Activated naive CD8-positive, alpha-beta T cell treated with anti-CD3 and anti-CD28 coated beads, Interleukin-2, amount 10 ng/mL, durations not matched to agents 7 days and 5 days (primary cell): ENCODE measurements at regions not wholly inside any gene's neighbourhood (a gene's known extent, or its start where the extent isn't known, plus 50 kb on each side); places are given as distances from the start of the nearest gene placed in this dataset.

Experiments
- ATAC-seq: fragments of 150-1000 bp; cut with Tn5 transposase; one replicate; pipeline ENCODE4 v1.10.0; 2021; ENCODE audit warnings: low read depth, moderate library complexity
- POLR2A ChIA-PET: fragments of 350-600 bp; sonication (Branson Sonifier 250); formaldehyde crosslinking; loops from one replicate; lab custom pipeline; 2021; ENCODE audit warnings: antibody characterized with exemption; lab: Charles Lee
- DNase-seq: peaks from one replicate; pipeline ENCODE4 v3.0.0; 2021
- H3K27ac Mint-ChIP-seq: one replicate; pipeline ENCODE4 v1.8.0; 2022; ENCODE audit warnings: mild to moderate bottlenecking, mixed read lengths
- H3K27me3 Mint-ChIP-seq: one replicate; pipeline ENCODE4 v1.8.0; 2022; ENCODE audit warnings: mild to moderate bottlenecking, moderate library complexity, mixed read lengths
- H3K36me3 Mint-ChIP-seq: one replicate; pipeline ENCODE4 v1.8.0; 2021; ENCODE audit warnings: mild to moderate bottlenecking, mixed read lengths
- H3K4me1 Mint-ChIP-seq: one replicate; pipeline ENCODE4 v1.8.0; 2021; ENCODE audit warnings: mixed read lengths
- H3K4me3 Mint-ChIP-seq: one replicate; pipeline ENCODE4 v1.8.0; 2022; ENCODE audit warnings: mild to moderate bottlenecking, moderate library complexity, mixed read lengths
- H3K9me3 Mint-ChIP-seq: one replicate; pipeline ENCODE4 v1.8.0; 2021; ENCODE audit warnings: mixed read lengths

DNA sequence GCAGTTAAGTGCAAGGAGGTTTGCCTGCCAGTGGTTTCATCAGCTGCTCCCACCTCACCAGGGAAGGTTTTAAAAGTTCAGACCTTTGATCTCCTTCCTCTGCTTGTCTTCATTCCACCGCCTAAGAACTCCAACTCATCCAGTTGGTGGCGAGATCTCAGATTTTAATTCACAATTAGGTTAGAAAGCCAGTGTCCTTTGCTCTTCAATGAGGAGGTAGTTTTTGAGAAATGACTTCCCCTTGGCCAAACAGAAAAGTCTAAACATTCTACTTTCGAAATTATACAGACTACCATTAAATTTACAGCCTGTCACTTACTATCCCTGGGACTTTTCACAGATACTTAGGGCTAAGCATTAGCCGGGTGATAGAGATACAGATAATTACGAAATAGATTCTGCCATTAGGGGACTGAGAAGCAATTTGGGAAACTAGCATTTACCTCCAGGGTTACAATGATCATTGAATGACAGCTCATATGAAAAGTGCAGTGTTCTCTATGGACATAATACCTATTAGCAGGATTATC lies 513.4 kb upstream of the GHITM start:
- H3K4me3 Mint-ChIP-seq = no peak overlapping the region
- H3K27me3 Mint-ChIP-seq = no peaks in the 10 kb centered on the region
- H3K9me3 Mint-ChIP-seq = peaks cover 4% of the 10 kb centered on the region
- H3K27ac Mint-ChIP-seq = no peak overlapping the region
- DNase-seq = no peak
- POLR2A ChIA-PET = no interaction called here
- no peak for ATAC-seq
- no peaks in the 10 kb centered on the region for H3K36me3 Mint-ChIP-seq
- no peaks in the 10 kb centered on the region for H3K4me1 Mint-ChIP-seq

DNA sequence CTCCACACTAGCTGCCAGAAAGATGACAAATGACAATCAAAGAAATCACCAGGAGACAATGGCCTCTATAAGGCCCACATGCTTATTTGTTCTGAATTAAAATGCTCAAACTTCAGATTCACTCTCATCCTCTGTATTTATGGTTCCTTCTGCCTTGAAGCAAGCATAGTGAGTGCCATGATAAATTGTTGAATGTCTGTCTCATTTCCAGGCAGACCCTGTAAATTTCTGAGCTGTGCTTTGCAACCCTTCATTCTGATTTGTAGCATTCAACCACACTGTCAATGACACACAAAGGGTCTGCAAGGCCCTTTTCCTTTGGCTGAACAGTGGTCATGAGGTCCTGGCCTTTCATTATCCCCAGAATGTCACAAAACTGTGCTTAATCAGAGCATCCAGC lies 506.6 kb upstream of the GHITM start:
- Mint-ChIP-seq H3K27me3 (no peaks in the 10 kb centered on the region), H3K9me3 (peaks cover 2% of the 10 kb centered on the region), H3K27ac (no peak overlapping the region), H3K4me3 (no peak overlapping the region), H3K4me1 (no peaks in the 10 kb centered on the region), H3K36me3 (no peaks in the 10 kb centered on the region)
- DNase-seq = no peak
- POLR2A ChIA-PET = no interaction called here
- no peak for ATAC-seq

DNA sequence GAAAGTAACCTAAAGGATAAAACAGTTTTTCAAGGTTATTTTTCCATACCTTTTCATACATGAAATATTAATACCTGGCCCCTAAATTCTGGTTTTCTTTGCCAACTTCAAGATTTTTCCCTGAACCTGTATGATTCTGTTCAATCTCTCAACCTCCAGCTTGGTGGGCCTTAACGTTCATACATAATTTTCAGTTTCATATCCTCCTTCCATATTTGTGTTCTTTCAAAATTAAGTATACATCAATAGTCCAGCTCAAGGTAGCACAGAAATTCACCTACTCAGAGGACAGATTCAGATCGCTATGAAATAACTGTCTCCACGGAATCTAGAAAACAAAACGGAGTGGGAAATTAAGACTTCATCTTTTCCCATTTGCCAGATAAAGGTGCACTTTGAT lies 505.8 kb upstream of the GHITM start:
- ATAC-seq = no peak
- H3K27me3 Mint-ChIP-seq = no peaks in the 10 kb centered on the region
- POLR2A ChIA-PET = no interaction called here
- no peak overlapping the region for H3K27ac Mint-ChIP-seq
- H3K9me3 Mint-ChIP-seq = peaks cover 2% of the 10 kb centered on the region
- H3K36me3 Mint-ChIP-seq = no peaks in the 10 kb centered on the region
- no peak for DNase-seq
- no peak overlapping the region for H3K4me3 Mint-ChIP-seq
- H3K4me1 Mint-ChIP-seq = no peaks in the 10 kb centered on the region

DNA sequence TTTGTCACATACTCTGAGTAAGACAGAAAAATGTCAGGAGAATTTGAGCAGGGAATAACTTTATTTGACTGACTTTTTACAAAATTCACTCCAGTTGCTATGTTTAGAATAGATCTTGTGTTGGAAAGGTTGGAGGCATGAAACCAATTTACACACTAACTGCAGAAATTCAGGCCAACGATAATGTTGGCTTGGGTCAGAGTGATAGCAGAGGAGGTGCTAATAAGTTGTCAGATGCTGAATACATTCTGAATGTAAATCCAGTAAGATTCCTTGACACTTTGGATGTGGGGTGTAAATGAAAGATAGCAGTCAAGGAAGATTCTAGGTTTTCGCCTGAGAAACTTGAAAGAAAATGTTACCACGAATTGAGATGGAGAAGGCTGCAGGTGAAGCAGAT lies 502.5 kb upstream of the GHITM start:
- ATAC-seq (no peak), DNase-seq (no peak)
- Mint-ChIP-seq H3K9me3 (no peaks in the 10 kb centered on the region), H3K4me3 (no peak overlapping the region), H3K27ac (no peak overlapping the region), H3K4me1 (no peaks in the 10 kb centered on the region), H3K27me3 (no peaks in the 10 kb centered on the region), H3K36me3 (no peaks in the 10 kb centered on the region)
- POLR2A ChIA-PET = no interaction called here

DNA sequence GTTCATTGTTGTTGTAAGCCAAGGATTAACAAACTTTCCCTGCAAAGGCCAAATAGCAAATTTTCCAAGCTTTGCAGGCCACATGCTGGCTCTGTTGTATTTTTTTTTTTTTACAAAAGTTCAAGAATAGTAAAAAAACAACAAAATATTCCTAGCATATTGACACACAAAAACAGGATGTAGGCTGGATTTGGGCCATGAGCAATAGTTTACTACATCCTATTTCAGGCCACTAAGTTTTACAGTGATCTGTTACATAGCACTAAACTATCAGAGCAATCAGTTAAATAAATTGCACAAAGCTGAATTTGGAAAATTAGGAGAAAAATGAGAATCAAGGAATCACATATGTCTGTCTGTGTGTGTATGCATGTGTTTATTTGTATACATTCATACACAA lies 491.8 kb upstream of the GHITM start:
- no peak overlapping the region for H3K4me3 Mint-ChIP-seq
- POLR2A ChIA-PET = no interaction called here
- no peak for ATAC-seq

DNA sequence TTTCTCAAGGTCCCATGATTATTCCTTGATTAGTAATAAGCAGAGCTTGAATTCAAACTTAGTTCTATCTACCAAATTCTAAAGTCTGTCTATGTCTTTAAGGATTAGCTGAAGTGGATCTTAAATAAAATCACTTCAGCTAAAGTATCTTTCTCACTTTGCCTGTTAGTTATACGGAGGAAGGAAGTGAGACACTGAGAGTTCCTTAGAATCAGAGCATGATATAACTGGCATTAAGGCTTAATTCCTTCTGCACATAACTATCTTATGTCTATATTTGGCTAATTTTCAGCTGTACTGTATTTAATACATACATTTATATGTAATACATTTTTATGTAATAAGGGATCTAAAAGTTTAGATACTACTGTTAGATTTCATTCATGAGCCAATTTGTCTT lies 491.1 kb upstream of the GHITM start:
- Mint-ChIP-seq H3K4me3 (no peak overlapping the region), H3K9me3 (no peaks in the 10 kb centered on the region), H3K27me3 (no peaks in the 10 kb centered on the region), H3K27ac (no peak overlapping the region), H3K36me3 (no peaks in the 10 kb centered on the region), H3K4me1 (no peaks in the 10 kb centered on the region)
- no peak for ATAC-seq
- no peak for DNase-seq
- POLR2A ChIA-PET = no interaction called here

More for the DNA sequence above, 491.8 kb upstream of the GHITM start:
- H3K27me3 Mint-ChIP-seq = no peaks in the 10 kb centered on the region
- H3K27ac Mint-ChIP-seq = no peak overlapping the region
- H3K36me3 Mint-ChIP-seq = no peaks in the 10 kb centered on the region
- no peaks in the 10 kb centered on the region for H3K4me1 Mint-ChIP-seq
- DNase-seq = no peak
- H3K9me3 Mint-ChIP-seq = no peaks in the 10 kb centered on the region

DNA sequence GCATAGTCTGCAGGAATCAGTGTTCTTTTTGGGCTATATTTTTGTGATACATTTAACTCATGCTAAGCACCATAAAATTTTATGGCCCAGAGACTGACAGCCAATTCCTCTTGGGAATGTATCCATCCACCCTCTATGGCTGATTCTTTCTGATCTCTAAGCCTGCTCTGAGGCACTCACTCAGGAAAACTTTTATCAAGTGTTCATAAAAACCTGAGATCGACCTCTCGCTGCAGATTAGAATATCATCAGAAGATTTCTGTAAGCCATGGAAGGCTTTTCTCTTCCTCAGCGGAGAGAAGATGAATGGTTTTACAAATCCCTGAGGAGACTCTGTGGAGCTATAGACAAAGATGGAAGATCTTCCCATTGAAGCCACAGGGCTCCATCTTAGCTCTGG lies 489.8 kb upstream of the GHITM start:
- Mint-ChIP-seq H3K4me1 (no peaks in the 10 kb centered on the region), H3K27me3 (no peaks in the 10 kb centered on the region), H3K4me3 (no peak overlapping the region), H3K9me3 (no peaks in the 10 kb centered on the region), H3K27ac (no peak overlapping the region), H3K36me3 (no peaks in the 10 kb centered on the region)
- POLR2A ChIA-PET = no interaction called here
- DNase-seq (no peak), ATAC-seq (no peak)

DNA sequence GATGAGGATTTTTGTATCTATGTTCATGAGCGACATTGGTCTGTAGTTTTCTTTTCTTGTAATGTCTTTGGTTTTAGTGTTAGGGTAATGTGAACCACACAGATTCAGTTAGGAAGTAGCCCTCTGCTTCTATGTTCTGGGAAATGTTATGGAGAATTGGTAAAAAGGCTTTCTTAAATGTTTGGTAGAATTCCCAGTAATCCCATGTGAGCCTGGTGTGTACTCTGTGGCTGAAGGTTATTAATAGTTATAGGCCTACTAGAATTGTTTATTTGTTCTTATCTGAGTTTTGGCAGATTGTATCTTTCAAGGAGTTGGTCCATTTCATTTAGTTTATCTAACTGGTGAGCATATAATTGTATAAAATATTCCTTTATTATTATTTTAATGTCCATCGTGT lies 484.6 kb upstream of the GHITM start:
- ATAC-seq (no peak), DNase-seq (no peak)
- Mint-ChIP-seq H3K9me3 (no peaks in the 10 kb centered on the region), H3K4me3 (no peak overlapping the region), H3K27ac (no peak overlapping the region), H3K27me3 (no peaks in the 10 kb centered on the region), H3K36me3 (no peaks in the 10 kb centered on the region), H3K4me1 (no peaks in the 10 kb centered on the region)
- POLR2A ChIA-PET = no interaction called here

DNA sequence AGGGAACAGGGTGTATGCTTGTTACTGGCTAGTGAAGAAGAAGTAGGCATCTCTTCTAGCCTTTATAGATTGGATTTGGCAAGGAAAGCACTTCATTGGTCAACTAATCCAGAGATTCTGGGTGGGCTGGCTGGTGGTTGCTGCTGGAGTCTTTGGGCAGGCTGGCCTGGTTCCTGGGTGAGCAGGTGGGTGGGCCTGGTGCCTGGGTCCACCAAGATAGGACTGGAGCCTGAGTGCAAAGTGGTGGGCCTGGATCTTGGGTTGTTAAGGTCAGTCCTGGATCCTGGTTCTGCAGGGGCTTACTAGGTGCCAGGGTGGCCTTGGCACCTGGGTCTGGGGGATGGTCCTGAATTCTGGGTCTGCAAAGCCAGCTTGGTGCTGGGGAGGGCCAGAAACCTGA lies 482.4 kb upstream of the GHITM start:
- H3K9me3 Mint-ChIP-seq = no peaks in the 10 kb centered on the region
- no peak overlapping the region for H3K27ac Mint-ChIP-seq
- no peaks in the 10 kb centered on the region for H3K4me1 Mint-ChIP-seq
- POLR2A ChIA-PET = no interaction called here
- H3K36me3 Mint-ChIP-seq = no peaks in the 10 kb centered on the region
- H3K27me3 Mint-ChIP-seq = no peaks in the 10 kb centered on the region
- DNase-seq (no peak), ATAC-seq (no peak)
- no peak overlapping the region for H3K4me3 Mint-ChIP-seq

DNA sequence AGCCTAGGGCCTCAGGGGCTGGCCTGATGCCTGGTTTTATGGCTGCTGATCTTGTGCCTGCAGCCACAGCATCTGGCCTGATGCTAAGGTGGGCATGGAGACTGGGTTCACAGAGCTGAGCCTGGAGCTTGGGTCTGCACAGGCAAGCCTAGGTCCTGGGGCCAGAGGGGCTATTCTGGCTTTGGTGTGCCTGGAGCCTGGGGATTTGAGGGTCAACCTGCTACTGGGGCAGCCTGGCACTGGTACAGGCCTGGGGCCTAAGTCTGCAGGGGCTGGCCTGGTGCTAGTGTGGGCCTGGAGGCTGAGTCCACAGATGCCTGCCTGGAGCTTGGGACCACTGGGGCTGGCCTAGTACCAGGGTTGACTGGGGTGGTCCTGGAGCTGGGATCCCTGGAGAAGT lies 481.8 kb upstream of the GHITM start:
- Mint-ChIP-seq H3K36me3 (no peaks in the 10 kb centered on the region), H3K27me3 (no peaks in the 10 kb centered on the region), H3K9me3 (no peaks in the 10 kb centered on the region), H3K4me3 (no peak overlapping the region), H3K4me1 (no peaks in the 10 kb centered on the region), H3K27ac (no peak overlapping the region)
- POLR2A ChIA-PET = no interaction called here
- ATAC-seq (no peak), DNase-seq (no peak)

DNA sequence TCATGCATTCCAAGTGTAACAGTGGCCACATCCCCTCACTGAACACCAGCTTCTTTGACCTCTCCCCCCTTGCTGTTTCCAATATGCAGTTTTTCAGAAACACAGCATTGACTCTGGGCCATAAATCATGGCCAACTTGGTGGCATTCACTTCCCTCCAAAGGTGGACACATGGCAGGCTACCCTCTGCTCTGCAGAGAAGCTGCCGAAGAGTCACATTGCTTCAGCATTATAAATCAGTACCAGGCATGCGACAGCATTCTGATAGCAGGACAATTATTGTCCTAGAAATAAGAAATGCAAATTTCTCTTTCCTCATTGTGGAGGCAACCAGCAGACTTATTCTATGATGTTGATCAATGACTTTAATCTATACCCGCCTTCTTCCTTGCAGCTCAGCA lies 475.4 kb upstream of the GHITM start:
- no peak overlapping the region for H3K27ac Mint-ChIP-seq
- no peak overlapping the region for H3K4me3 Mint-ChIP-seq
- H3K27me3 Mint-ChIP-seq = no peaks in the 10 kb centered on the region
- DNase-seq = no peak
- POLR2A ChIA-PET = no interaction called here
- no peaks in the 10 kb centered on the region for H3K4me1 Mint-ChIP-seq
- ATAC-seq = no peak
- no peaks in the 10 kb centered on the region for H3K36me3 Mint-ChIP-seq
- H3K9me3 Mint-ChIP-seq = no peaks in the 10 kb centered on the region

DNA sequence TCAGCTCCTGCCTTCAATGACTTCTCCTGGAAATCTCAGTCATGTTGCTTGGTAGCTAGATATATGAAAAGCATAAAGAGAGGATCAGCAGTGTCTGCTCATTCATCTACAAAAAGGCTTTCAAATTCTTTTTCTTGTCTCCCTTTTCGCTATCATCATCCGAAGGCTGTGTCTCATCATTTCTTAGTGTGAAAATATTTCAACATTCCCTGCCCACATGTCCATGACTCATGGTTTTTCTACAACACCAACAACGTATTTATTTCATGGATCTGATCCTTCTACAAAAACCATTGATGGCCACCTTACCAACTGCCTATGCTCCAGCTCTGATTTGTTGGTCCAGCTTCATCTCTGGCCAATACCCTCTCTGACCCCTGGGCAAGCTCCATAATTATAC lies 472.5 kb upstream of the GHITM start:
- no peaks in the 10 kb centered on the region for H3K4me1 Mint-ChIP-seq
- DNase-seq = no peak
- H3K27ac Mint-ChIP-seq = no peak overlapping the region
- H3K36me3 Mint-ChIP-seq = no peaks in the 10 kb centered on the region
- H3K9me3 Mint-ChIP-seq = no peaks in the 10 kb centered on the region
- no peak for ATAC-seq
- H3K4me3 Mint-ChIP-seq = no peak overlapping the region
- POLR2A ChIA-PET = no interaction called here
- no peaks in the 10 kb centered on the region for H3K27me3 Mint-ChIP-seq

DNA sequence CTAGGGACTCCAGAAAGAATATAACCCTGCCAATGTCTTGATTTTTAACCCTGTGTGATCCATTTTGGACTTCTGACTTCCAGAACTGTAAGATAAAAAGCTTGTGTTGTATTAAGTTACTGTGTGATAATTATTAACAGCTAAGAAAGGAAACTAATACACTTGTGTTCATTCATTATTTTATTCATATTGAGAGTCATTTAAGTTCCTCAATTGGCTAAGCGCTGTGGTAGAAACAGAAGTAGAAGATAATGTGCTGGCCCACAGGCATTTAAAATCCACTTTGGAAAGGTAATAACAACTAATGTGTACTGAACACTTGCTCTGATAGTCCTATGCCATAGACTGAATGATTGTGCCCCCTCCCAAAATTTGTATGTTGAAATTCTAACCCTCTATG lies 471.7 kb upstream of the GHITM start:
- H3K9me3 Mint-ChIP-seq = no peaks in the 10 kb centered on the region
- no peak for DNase-seq
- POLR2A ChIA-PET = no interaction called here

DNA sequence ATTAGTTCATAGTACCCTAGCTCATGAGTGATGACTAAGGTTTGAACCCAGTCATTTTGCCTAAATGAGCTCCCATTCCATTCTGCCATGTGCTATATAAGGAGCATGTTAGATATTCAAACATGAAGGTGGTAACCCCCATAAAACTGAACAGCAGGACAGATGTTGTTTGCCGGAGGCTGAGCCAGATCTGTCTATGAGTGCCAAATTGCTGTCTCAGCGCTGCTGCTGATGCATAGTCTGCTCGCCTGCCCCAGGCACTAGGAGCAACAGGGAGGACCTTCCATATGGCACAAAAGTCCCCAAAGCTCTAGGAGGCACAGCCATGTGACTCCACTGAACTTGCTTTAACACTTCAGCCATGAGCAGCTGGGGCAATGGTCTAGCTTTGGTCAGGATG lies 466.0 kb upstream of the GHITM start:
- H3K27me3 Mint-ChIP-seq = no peaks in the 10 kb centered on the region
- POLR2A ChIA-PET = no interaction called here
- ATAC-seq (no peak), DNase-seq (no peak)
- no peaks in the 10 kb centered on the region for H3K36me3 Mint-ChIP-seq
- no peaks in the 10 kb centered on the region for H3K9me3 Mint-ChIP-seq
- H3K27ac Mint-ChIP-seq = no peak overlapping the region
- H3K4me1 Mint-ChIP-seq = no peaks in the 10 kb centered on the region
- no peak overlapping the region for H3K4me3 Mint-ChIP-seq

More for the DNA sequence above, 471.7 kb upstream of the GHITM start:
- no peaks in the 10 kb centered on the region for H3K36me3 Mint-ChIP-seq
- ATAC-seq = no peak
- no peak overlapping the region for H3K4me3 Mint-ChIP-seq
- no peaks in the 10 kb centered on the region for H3K4me1 Mint-ChIP-seq
- no peaks in the 10 kb centered on the region for H3K27me3 Mint-ChIP-seq
- H3K27ac Mint-ChIP-seq = no peak overlapping the region

DNA sequence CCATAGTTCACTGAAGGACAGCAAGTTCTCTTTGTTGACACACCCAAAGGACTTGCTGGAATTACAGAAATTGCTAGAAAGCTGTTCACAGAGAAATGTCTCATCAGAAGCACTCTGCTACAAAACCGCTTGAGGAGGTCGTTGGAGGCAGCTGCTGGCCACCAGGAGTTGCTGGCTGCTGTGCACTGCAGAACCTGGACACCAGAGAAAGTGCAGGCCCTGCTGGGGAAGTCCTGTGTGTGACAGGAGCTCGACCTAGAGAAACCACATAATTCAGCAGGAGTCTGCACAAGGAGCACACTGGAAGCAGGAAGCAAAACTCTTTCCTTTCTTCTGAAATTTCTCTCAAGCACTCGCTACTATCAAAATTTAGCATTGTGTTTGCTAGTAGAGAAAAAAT lies 461.5 kb upstream of the GHITM start:
- no peaks in the 10 kb centered on the region for H3K27me3 Mint-ChIP-seq
- H3K27ac Mint-ChIP-seq = no peak overlapping the region
- ATAC-seq (no peak), DNase-seq (no peak)
- no peak overlapping the region for H3K4me3 Mint-ChIP-seq
- POLR2A ChIA-PET = no interaction called here
- H3K9me3 Mint-ChIP-seq = no peaks in the 10 kb centered on the region
- peaks cover 7% of the 10 kb centered on the region for H3K4me1 Mint-ChIP-seq
- no peaks in the 10 kb centered on the region for H3K36me3 Mint-ChIP-seq
